K562 (cell line): ENCODE measurements at regions not wholly inside any gene's neighbourhood (a gene's known extent, or its start where the extent isn't known, plus 50 kb on each side); places are given as distances from the start of the nearest gene placed in this dataset.

Experiments
- ATAC-seq: fragments of 200-7000 bp; cut with Tn5 transposase; 3 replicates; pipeline ENCODE4 v1.9.1; 2020; ENCODE audit warnings: moderate library complexity
- BruUV-seq: library from RNA; stranded (reverse); fragments of 400-500 nt; replicated peaks from 2 replicates; lab custom pipeline; 2021; lab: Mats Ljungman, UMichigan
- CTCF ChIA-PET: fragments of 300-600 bp; formaldehyde crosslinking; extraction: SDS; loops from one replicate; lab custom pipeline; 2021; ENCODE audit warnings: low intra/inter-chr PET ratio; lab: Yijun Ruan, JAX
- POLR2A ChIA-PET: fragments of 300-600, 350-650 bp; sonication (Branson Sonifier 250); formaldehyde crosslinking; extraction: SDS; loops from one replicate; lab custom pipeline; 2021; ENCODE audit warnings: antibody characterized with exemption, inconsistent platforms; lab: Yijun Ruan, JAX
- DNase-seq, 4 experiments: peaks; one replicate each; pipeline versions ENCODE4 v3.0.0 to v3.0.0-alpha.2; 2011 to 2018; ENCODE audit warnings: low spot score in 3 of 4, mixed read lengths in 3 of 4; ENCODE audit errors: extremely low read depth in 1 of 4
- FAIRE-seq: peaks from 2 replicates; lab custom pipeline; 2011; peaks lifted over from hg19 to GRCh38; lab: Jason Lieb, UNC
- H2AFZ ChIP-seq: 2 replicates; pipeline ENCODE4 v1.6.0; 2011; ENCODE audit warnings: low read depth, low read length, control low read depth, inconsistent platforms
- H3K27ac ChIP-seq: fragments of 200-600 bp; 3 replicates; pipeline ENCODE4 v1.8.0; 2011; ENCODE audit warnings: low read depth, mild to moderate bottlenecking, control low read depth, inconsistent platforms, low read length, moderate library complexity, mixed read lengths; ENCODE audit errors: extremely low read depth
- H3K27me3 ChIP-seq, 2 experiments: fragments of 300-600 bp in 1 of 2; 2 replicates in 1 of 2; 3 replicates in 1 of 2; pipeline versions ENCODE4 v1.6.0 to v1.8.0; 2011; ENCODE audit warnings: inconsistent platforms in 2 of 2, low read length in 2 of 2, mild to moderate bottlenecking in 1 of 2, mixed read lengths in 1 of 2, moderate library complexity in 1 of 2; ENCODE audit not compliant: control insufficient read depth in 2 of 2, insufficient read depth in 2 of 2
- H3K36me3 ChIP-seq: fragments of 300-600 bp; 3 replicates; pipeline ENCODE4 v1.8.0; 2011; ENCODE audit warnings: mild to moderate bottlenecking, low read length, inconsistent platforms; ENCODE audit not compliant: control insufficient read depth, insufficient read depth
- H3K4me1 ChIP-seq, 2 experiments: fragments of 200-600 bp in 1 of 2; replicated peaks in 1 of 2; 2 replicates in 1 of 2; 3 replicates in 1 of 2; pipeline versions ENCODE4 v1.5.1 to v1.8.0; 2011; ENCODE audit warnings: inconsistent platforms in 2 of 2, low read length in 2 of 2, mild to moderate bottlenecking in 1 of 2, mixed read lengths in 1 of 2, moderate library complexity in 1 of 2; ENCODE audit not compliant: control insufficient read depth in 2 of 2, insufficient read depth in 2 of 2
- H3K4me2 ChIP-seq: 2 replicates; pipeline ENCODE4 v1.6.1; 2011; ENCODE audit warnings: low read length, control low read depth, inconsistent platforms, mixed read lengths; ENCODE audit not compliant: insufficient read depth
- H3K4me3 ChIP-seq: fragments of 200-600 bp; sonication (generic), shearing (Covaris generic); 2 replicates; pipeline ENCODE4 v1.5.1; 2016; ENCODE audit warnings: control low read depth, inconsistent platforms
- H3K79me2 ChIP-seq: fragments of 200-600 bp; 3 replicates; pipeline ENCODE4 v1.8.0; 2011; ENCODE audit warnings: low read length, inconsistent platforms; ENCODE audit not compliant: control insufficient read depth, insufficient read depth
- H3K9ac ChIP-seq, 2 experiments: 2 replicates each; pipeline versions ENCODE4 v1.6.0 to v1.6.1; 2011; ENCODE audit warnings: low read depth in 2 of 2, low read length in 2 of 2, control low read depth in 1 of 2, inconsistent platforms in 1 of 2, mild to moderate bottlenecking in 1 of 2, mixed read lengths in 1 of 2; ENCODE audit not compliant: insufficient read depth in 1 of 2
- H3K9me1 ChIP-seq: one replicate; pipeline ENCODE4 v1.6.0; 2011; ENCODE audit warnings: inconsistent platforms, mild to moderate bottlenecking, low read length, moderate library complexity; ENCODE audit not compliant: control insufficient read depth, insufficient read depth
- H3K9me3 ChIP-seq: replicated peaks from 2 replicates; pipeline ENCODE4 v1.5.1; 2011; ENCODE audit warnings: low read depth, low read length, inconsistent platforms; ENCODE audit not compliant: control insufficient read depth, insufficient read depth
- H4K20me1 ChIP-seq: replicated peaks from 2 replicates; pipeline ENCODE4 v1.6.1; 2011; ENCODE audit warnings: low read length, inconsistent platforms, mixed read lengths; ENCODE audit not compliant: control insufficient read depth, insufficient read depth
- ELK3 ChIP-seq: fragments of 450-650 bp; formaldehyde crosslinking; IDR thresholded peaks from 2 replicates; pipeline ENCODE4 v1.4.0; 2020; ENCODE audit warnings: mild to moderate bottlenecking
- FOS ChIP-seq: IDR thresholded peaks from 3 replicates; pipeline ENCODE4 v1.6.1; 2011; ENCODE audit not compliant: insufficient read length; ENCODE audit errors: extremely low read depth
- HDGF ChIP-seq: fragments of 450-650 bp; IDR thresholded peaks from 2 replicates; pipeline ENCODE4 v1.6.1; 2016
- SMC3 ChIP-seq: conservative IDR thresholded peaks from 2 replicates; pipeline ENCODE4 v1.6.1; 2011; ENCODE audit warnings: low read depth, low read length, improper control_type of control experiment; ENCODE audit not compliant: insufficient read depth
- ZFP30 ChIP-seq: fragments of 250-450 bp; sonication (Bioruptor Pico); IDR thresholded peaks from 2 replicates; pipeline ENCODE4 v1.8.0; 2022; ENCODE audit warnings: moderate library complexity, mild to moderate bottlenecking, inconsistent platforms, borderline replicate concordance
- ZNF41 ChIP-seq: fragments of 250-450 bp; sonication (Bioruptor Pico); conservative IDR thresholded peaks from 2 replicates; pipeline ENCODE4 v1.4.0; 2020; ENCODE audit warnings: mild to moderate bottlenecking
- WGBS: fragments of 100-300 bp; shearing (Covaris generic); methylation state at CpG from one replicate; pipeline ENCODE4 v1.1.6; 2016; ENCODE audit warnings: low coverage, mixed read lengths; ENCODE audit not compliant: insufficient coverage; ENCODE audit errors: missing lambda C conversion rate; 5-methylcytosine and 5-hydroxymethylcytosine counted together
- in situ Hi-C: fragments of 300-500 bp; cut with MboI; formaldehyde crosslinking; loops from 4 replicates; pipeline ENCODE4 v1.15.0; 2018; ENCODE audit warnings: inconsistent platforms, mixed read lengths
- intact Hi-C: fragments of 100-400 bp; cut with micrococcal nuclease; formaldehyde crosslinking; loops from 2 replicates; pipeline ENCODE4 v1.14.2; 2022
- TF ChIP-seq, protein P1 (sequence below), 2 experiments: fragments of 450-650 bp in 1 of 2; sonication (generic) in 1 of 2; formaldehyde crosslinking in 1 of 2; IDR thresholded peaks; 2 replicates each; pipeline versions ENCODE4 v1.7.1 to v1.9.0; 2016 to 2022; ENCODE audit warnings: inconsistent platforms in 1 of 2, mild to moderate bottlenecking in 1 of 2, missing genetic modification reagents in 1 of 2
- TF ChIP-seq, protein P2 (sequence below): fragments of 450-650 bp; IDR thresholded peaks from 2 replicates; pipeline ENCODE4 v1.6.1; 2017; ENCODE audit warnings: antibody characterized with exemption
- TF ChIP-seq, protein P3 (sequence below): fragments of 450-650 bp; IDR thresholded peaks from 2 replicates; pipeline ENCODE4 v1.6.1; 2017; ENCODE audit warnings: mild to moderate bottlenecking, moderate library complexity

GRCh38 chr6:169938731-169939130 is 187.3 kb downstream of the ERMARD start:
- Histone ChIP-seq H3K4me1 (no peaks in the 10 kb centered on the region; a peak in 1 of 5 replicates), H3K9ac (no peak overlapping the region), H3K9me1 (no peaks in the 10 kb centered on the region), H3K9me3 (no peaks in the 10 kb centered on the region), H2AFZ (no peak overlapping the region), H3K27me3 (peaks cover 69 to 84% of the 10 kb centered on the region in 2 experiments), H3K4me2 (no peak overlapping the region), H4K20me1 (peaks cover 11% of the 10 kb centered on the region; the same call in 1 of the 2 replicates), H3K36me3 (no peaks in the 10 kb centered on the region), H3K79me2 (no peaks in the 10 kb centered on the region), H3K27ac (no peak overlapping the region), H3K4me3 (no peak overlapping the region)
- TF ChIP-seq ZNF41 (no peak), FOS (no peak), SMC3 (no peak), ELK3 (CRISPR knock-in tag) (no peak), HDGF (no peak), ZFP30 (no peak)
- TF ChIP-seq, protein P1, sequence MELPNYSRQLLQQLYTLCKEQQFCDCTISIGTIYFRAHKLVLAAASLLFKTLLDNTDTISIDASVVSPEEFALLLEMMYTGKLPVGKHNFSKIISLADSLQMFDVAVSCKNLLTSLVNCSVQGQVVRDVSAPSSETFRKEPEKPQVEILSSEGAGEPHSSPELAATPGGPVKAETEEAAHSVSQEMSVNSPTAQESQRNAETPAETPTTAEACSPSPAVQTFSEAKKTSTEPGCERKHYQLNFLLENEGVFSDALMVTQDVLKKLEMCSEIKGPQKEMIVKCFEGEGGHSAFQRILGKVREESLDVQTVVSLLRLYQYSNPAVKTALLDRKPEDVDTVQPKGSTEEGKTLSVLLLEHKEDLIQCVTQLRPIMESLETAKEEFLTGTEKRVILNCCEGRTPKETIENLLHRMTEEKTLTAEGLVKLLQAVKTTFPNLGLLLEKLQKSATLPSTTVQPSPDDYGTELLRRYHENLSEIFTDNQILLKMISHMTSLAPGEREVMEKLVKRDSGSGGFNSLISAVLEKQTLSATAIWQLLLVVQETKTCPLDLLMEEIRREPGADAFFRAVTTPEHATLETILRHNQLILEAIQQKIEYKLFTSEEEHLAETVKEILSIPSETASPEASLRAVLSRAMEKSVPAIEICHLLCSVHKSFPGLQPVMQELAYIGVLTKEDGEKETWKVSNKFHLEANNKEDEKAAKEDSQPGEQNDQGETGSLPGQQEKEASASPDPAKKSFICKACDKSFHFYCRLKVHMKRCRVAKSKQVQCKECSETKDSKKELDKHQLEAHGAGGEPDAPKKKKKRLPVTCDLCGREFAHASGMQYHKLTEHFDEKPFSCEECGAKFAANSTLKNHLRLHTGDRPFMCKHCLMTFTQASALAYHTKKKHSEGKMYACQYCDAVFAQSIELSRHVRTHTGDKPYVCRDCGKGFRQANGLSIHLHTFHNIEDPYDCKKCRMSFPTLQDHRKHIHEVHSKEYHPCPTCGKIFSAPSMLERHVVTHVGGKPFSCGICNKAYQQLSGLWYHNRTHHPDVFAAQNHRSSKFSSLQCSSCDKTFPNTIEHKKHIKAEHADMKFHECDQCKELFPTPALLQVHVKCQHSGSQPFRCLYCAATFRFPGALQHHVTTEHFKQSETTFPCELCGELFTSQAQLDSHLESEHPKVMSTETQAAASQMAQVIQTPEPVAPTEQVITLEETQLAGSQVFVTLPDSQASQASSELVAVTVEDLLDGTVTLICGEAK (IDR thresholded peaks at IDR 0.05): no peak
- TF ChIP-seq, protein P1 (CRISPR knock-in tag; IDR thresholded peaks at IDR 0.05): no peak
- TF ChIP-seq, protein P2, sequence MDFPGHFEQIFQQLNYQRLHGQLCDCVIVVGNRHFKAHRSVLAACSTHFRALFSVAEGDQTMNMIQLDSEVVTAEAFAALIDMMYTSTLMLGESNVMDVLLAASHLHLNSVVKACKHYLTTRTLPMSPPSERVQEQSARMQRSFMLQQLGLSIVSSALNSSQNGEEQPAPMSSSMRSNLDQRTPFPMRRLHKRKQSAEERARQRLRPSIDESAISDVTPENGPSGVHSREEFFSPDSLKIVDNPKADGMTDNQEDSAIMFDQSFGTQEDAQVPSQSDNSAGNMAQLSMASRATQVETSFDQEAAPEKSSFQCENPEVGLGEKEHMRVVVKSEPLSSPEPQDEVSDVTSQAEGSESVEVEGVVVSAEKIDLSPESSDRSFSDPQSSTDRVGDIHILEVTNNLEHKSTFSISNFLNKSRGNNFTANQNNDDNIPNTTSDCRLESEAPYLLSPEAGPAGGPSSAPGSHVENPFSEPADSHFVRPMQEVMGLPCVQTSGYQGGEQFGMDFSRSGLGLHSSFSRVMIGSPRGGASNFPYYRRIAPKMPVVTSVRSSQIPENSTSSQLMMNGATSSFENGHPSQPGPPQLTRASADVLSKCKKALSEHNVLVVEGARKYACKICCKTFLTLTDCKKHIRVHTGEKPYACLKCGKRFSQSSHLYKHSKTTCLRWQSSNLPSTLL: no peak
- TF ChIP-seq, protein P3, sequence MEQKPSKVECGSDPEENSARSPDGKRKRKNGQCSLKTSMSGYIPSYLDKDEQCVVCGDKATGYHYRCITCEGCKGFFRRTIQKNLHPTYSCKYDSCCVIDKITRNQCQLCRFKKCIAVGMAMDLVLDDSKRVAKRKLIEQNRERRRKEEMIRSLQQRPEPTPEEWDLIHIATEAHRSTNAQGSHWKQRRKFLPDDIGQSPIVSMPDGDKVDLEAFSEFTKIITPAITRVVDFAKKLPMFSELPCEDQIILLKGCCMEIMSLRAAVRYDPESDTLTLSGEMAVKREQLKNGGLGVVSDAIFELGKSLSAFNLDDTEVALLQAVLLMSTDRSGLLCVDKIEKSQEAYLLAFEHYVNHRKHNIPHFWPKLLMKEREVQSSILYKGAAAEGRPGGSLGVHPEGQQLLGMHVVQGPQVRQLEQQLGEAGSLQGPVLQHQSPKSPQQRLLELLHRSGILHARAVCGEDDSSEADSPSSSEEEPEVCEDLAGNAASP: no peak
- CTCF ChIA-PET: no interaction called here
- in situ Hi-C loops: no loop called here
- DNase-seq: no peak
- intact Hi-C loops: no loop called here
- 0% methylated on average over 15 of the region's 15 CpGs for WGBS
- no peak for FAIRE-seq
- no TSS peak for BruUV-seq
- ATAC-seq: no peak
- POLR2A ChIA-PET: no interaction called here
